GM23248 (cell line): ENCODE measurements at regions not wholly inside any gene's neighbourhood (a gene's known extent, or its start where the extent isn't known, plus 50 kb on each side); places are given as distances from the start of the nearest gene placed in this dataset.

ENCODE experiments used
- EZH2 ChIP-seq: fragments of 200-600 bp; sonication (generic); IDR thresholded peaks from 2 replicates; pipeline ENCODE4 v1.6.1; 2018; ENCODE audit warnings: antibody characterized with exemption, mild to moderate bottlenecking; ENCODE audit not compliant: insufficient read depth, poor library complexity, severe bottlenecking
- EZH2phosphoT487 ChIP-seq: fragments of 200-600 bp; sonication (generic); IDR thresholded peaks from 2 replicates; pipeline ENCODE4 v1.6.1; 2018; ENCODE audit warnings: antibody characterized with exemption, moderate library complexity, mild to moderate bottlenecking, low read depth; ENCODE audit not compliant: insufficient read depth

- no peak for TF ChIP-seq EZH2phosphoT487
- TF ChIP-seq EZH2, result no peak
Measured at GRCh38 chr6:66985816-66986215, 1278.8 kb upstream of the EYS start.
